Nephron progenitor cell (in vitro differentiated cells): ENCODE measurements at regions not wholly inside any gene's neighbourhood (a gene's known extent, or its start where the extent isn't known, plus 50 kb on each side); places are given as distances from the start of the nearest gene placed in this dataset.

Source experiments
- DNase-seq: peaks from one replicate; pipeline ENCODE4 v3.0.0; 2021
- H3K27ac Mint-ChIP-seq: 2 replicates; pipeline ENCODE4 v1.8.0; 2021; ENCODE audit warnings: mild to moderate bottlenecking, moderate library complexity, mixed read lengths
- H3K27me3 Mint-ChIP-seq: 2 replicates; pipeline ENCODE4 v1.8.0; 2021; ENCODE audit warnings: mild to moderate bottlenecking, low read depth, mixed read lengths; ENCODE audit not compliant: poor library complexity
- H3K36me3 Mint-ChIP-seq: 2 replicates; pipeline ENCODE4 v1.8.0; 2021; ENCODE audit warnings: low read depth, mixed read lengths
- H3K4me1 Mint-ChIP-seq: 2 replicates; pipeline ENCODE4 v1.8.0; 2021; ENCODE audit warnings: mixed read lengths
- H3K4me3 Mint-ChIP-seq: 2 replicates; pipeline ENCODE4 v1.8.0; 2021; ENCODE audit warnings: mild to moderate bottlenecking, moderate library complexity, mixed read lengths
- H3K9me3 Mint-ChIP-seq: 2 replicates; pipeline ENCODE4 v1.8.0; 2021; ENCODE audit warnings: mild to moderate bottlenecking, moderate library complexity, mixed read lengths
- CTCF ChIP-seq: fragments of 200-600 bp; sonication (generic); IDR thresholded peaks from 2 replicates; pipeline ENCODE4 v1.5.0; 2021; ENCODE audit warnings: antibody characterized with exemption

GRCh38 chr6:51268666-51269065 is 450.0 kb downstream of the TFAP2B start:
- peaks cover 6% of the 10 kb centered on the region for H3K27me3 Mint-ChIP-seq
- no peak for TF ChIP-seq CTCF
- DNase-seq, result no peak
- H3K4me1 Mint-ChIP-seq, result peaks cover 48% of the 10 kb centered on the region
- peak overlapping the region; percentile 11 for H3K4me3 Mint-ChIP-seq
- H3K27ac Mint-ChIP-seq, result peak overlapping the region; percentile 93
- no peaks in the 10 kb centered on the region for H3K9me3 Mint-ChIP-seq
- H3K36me3 Mint-ChIP-seq, result no peaks in the 10 kb centered on the region

- DNase-seq, result no peak
- no peaks in the 10 kb centered on the region for H3K36me3 Mint-ChIP-seq
- peaks cover 51% of the 10 kb centered on the region for H3K4me1 Mint-ChIP-seq
- H3K27ac Mint-ChIP-seq, result no peak overlapping the region
- no peak for TF ChIP-seq CTCF
- no peak overlapping the region for H3K4me3 Mint-ChIP-seq
- H3K9me3 Mint-ChIP-seq, result no peaks in the 10 kb centered on the region
- peaks cover 6% of the 10 kb centered on the region for H3K27me3 Mint-ChIP-seq
Measured at GRCh38 chr6:51269876-51270275, 451.2 kb downstream of the TFAP2B start.

DNA sequence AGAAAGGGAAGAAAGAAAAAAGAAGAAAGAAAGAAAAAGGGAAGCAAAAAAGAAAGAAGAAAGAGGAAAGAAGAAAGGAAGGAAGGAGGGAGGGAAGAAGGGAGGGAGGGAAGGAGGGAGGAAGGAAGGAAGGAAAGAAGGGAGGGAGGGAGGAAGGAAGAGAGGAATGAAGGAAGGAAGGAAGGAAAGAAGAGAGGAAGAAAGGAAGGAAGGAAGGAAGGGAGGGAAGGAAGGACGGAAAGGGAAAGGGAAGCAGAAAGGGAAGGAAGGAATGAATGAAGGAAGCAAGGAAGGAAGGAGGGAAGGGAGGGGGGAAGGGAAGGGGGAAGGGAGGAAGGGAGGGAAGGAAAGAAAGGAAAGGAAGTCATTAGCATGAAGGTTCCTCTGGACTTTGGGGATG is 452.9 kb downstream of the TFAP2B start:
- H3K27ac Mint-ChIP-seq, result no peak overlapping the region
- H3K27me3 Mint-ChIP-seq, result peaks cover 6% of the 10 kb centered on the region
- H3K4me1 Mint-ChIP-seq, result peaks cover 44% of the 10 kb centered on the region
- no peak for TF ChIP-seq CTCF
- no peak for DNase-seq
- H3K4me3 Mint-ChIP-seq, result no peak overlapping the region
- H3K9me3 Mint-ChIP-seq, result no peaks in the 10 kb centered on the region
- H3K36me3 Mint-ChIP-seq, result no peaks in the 10 kb centered on the region

GRCh38 chr6:51273228-51273961 is 454.7 kb downstream of the TFAP2B start:
- no peak for DNase-seq
- peaks cover 31% of the 10 kb centered on the region for H3K4me1 Mint-ChIP-seq
- TF ChIP-seq CTCF, result no peak
- peaks cover 6% of the 10 kb centered on the region for H3K27me3 Mint-ChIP-seq
- H3K27ac Mint-ChIP-seq, result peak overlapping the region; percentile 2
- H3K9me3 Mint-ChIP-seq, result no peaks in the 10 kb centered on the region
- H3K4me3 Mint-ChIP-seq, result no peak overlapping the region
- no peaks in the 10 kb centered on the region for H3K36me3 Mint-ChIP-seq

DNA sequence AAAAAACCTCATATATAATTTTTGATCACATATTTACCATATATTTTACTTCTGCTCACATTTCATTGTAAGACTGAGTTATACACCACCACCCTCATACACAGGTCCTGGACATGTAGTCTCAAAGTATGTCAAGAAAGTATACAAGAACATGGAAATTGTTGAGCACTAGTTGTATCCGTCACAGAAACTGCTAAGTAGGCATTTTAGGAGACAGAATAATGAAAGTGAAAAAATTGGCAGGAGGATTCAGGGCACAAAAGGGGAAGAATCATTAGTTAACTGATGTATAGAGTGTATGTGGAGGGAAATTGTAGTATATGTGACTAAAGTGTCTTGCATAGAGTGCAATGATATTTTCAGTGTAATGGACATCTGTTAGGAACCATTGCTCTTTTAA is 458.8 kb downstream of the TFAP2B start:
- Mint-ChIP-seq H3K27me3 (no peaks in the 10 kb centered on the region), H3K27ac (no peak overlapping the region), H3K36me3 (no peaks in the 10 kb centered on the region), H3K4me3 (no peak overlapping the region), H3K4me1 (peaks cover 14% of the 10 kb centered on the region), H3K9me3 (peaks cover 7% of the 10 kb centered on the region)
- TF ChIP-seq CTCF, result no peak
- no peak for DNase-seq

DNA sequence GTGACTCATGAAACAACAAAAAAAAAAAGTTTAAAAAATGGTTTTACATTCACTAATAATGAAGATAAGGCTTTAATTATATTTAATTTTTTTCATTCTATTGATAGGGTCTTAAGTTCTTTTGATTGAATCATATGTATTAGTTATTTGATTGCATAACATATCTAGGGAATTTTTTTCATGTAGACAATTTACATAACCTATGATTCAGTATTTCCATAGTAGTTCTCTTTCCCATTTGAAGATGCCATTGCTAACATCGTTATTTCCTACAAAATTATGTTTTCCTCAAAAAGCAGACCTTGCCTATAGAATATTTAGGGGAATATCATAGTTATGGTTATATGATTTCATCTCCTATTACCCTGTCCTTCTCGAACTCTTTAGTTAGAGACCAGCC is 463.4 kb downstream of the TFAP2B start:
- no peak for DNase-seq
- H3K27ac Mint-ChIP-seq, result no peak overlapping the region
- TF ChIP-seq CTCF, result no peak

More for the DNA sequence above, 463.4 kb downstream of the TFAP2B start:
- Mint-ChIP-seq H3K9me3 (peaks cover 7% of the 10 kb centered on the region), H3K4me3 (no peak overlapping the region), H3K36me3 (no peaks in the 10 kb centered on the region), H3K4me1 (peaks cover 15% of the 10 kb centered on the region), H3K27me3 (no peaks in the 10 kb centered on the region)
